ENCODE measurements at regions not wholly inside any gene's neighbourhood (a gene's known extent, or its start where the extent isn't known, plus 50 kb on each side); places are given as distances from the start of the nearest gene placed in this dataset.

GRCh38 chr3:79843180-79843579 is 75.4 kb upstream of the ROBO1 start:
- TF ChIP-seq CTCF (IDR thresholded peaks at IDR 0.05) = no peak
- TF ChIP-seq POLR2AphosphoS5 (IDR thresholded peaks at IDR 0.05) = no peak

Data from gastroesophageal sphincter (tissue), 3 donors.